Fibroblast of lung (primary cell): ENCODE measurements at regions not wholly inside any gene's neighbourhood (a gene's known extent, or its start where the extent isn't known, plus 50 kb on each side); places are given as distances from the start of the nearest gene placed in this dataset.

Experiments
- CTCF ChIP-seq, 2 donors: IDR thresholded peaks in 1 of 2; conservative IDR thresholded peaks in 1 of 2; 1 replicate in 1 of 2; 2 replicates in 1 of 2; pipeline ENCODE4 v1.5.1; 2011 to 2012; ENCODE audit warnings: low read length in 2 of 2, control low read depth in 1 of 2, inconsistent platforms in 1 of 2, low read depth in 1 of 2, mild to moderate bottlenecking in 1 of 2
- EZH2 ChIP-seq: IDR thresholded peaks from 2 replicates; pipeline ENCODE4 v1.5.1; 2012; ENCODE audit warnings: low read length, control low read depth, mild to moderate bottlenecking; ENCODE audit errors: missing control alignments

GRCh38 chr20:11212272-11212671 lies 538.5 kb upstream of the JAG1 start:
- TF ChIP-seq CTCF (conservative IDR thresholded peaks at IDR 0.05 in 1 of 2, IDR thresholded peaks at IDR 0.05 in 1 of 2; ENCODE audit: low read depth in 1 of 2, low read length in 2 of 2) (no peak), EZH2 (no peak)
